ENCODE measurements at regions not wholly inside any gene's neighbourhood (a gene's known extent, or its start where the extent isn't known, plus 50 kb on each side); places are given as distances from the start of the nearest gene placed in this dataset.
"Not testable (repeated sequence)": the region's sequence is repeated elsewhere in the genome, so short reads cannot be mapped to it uniquely, and the experiment has no call there.

- DNase-seq, result no peak
- intact Hi-C loops (cut with DNase I), result no loop called here
Measured at GRCh38 chr11:25794804-25795203, 537.1 kb upstream of the ANO3 start.

GRCh38 chr11:25816411-25816810, 515.5 kb upstream of the ANO3 start:
- intact Hi-C loops (cut with DNase I), result no loop called here
- DNase-seq, result no peak

- intact Hi-C loops (cut with DNase I), result no loop called here
- no peak for DNase-seq
Measured at GRCh38 chr11:25824688-25825087, 507.2 kb upstream of the ANO3 start.

GRCh38 chr11:25831485-25831884, 500.4 kb upstream of the ANO3 start:
- DNase-seq; intact Hi-C loops (cut with DNase I): not testable (repeated sequence)

- intact Hi-C loops (cut with DNase I), result no loop called here
- no peak for DNase-seq
Measured at GRCh38 chr11:25838918-25839625, 492.9 kb upstream of the ANO3 start.

GRCh38 chr11:25844811-25845210, 487.1 kb upstream of the ANO3 start:
- DNase-seq, result no peak
- intact Hi-C loops (cut with DNase I), result no loop called here

GRCh38 chr11:25855916-25856315, 476.0 kb upstream of the ANO3 start:
- intact Hi-C loops (cut with DNase I), result no loop called here
- DNase-seq, result no peak

- intact Hi-C loops (cut with DNase I), result no loop called here
- DNase-seq, result no peak
Measured at GRCh38 chr11:25859776-25860175, 472.2 kb upstream of the ANO3 start.

GRCh38 chr11:25860677-25861450, 471.1 kb upstream of the ANO3 start:
- DNase-seq, result no peak
- intact Hi-C loops (cut with DNase I), result no loop called here

GRCh38 chr11:25862159-25862558, 469.8 kb upstream of the ANO3 start:
- no peak for DNase-seq
- intact Hi-C loops (cut with DNase I), result no loop called here

- no peak for DNase-seq
- intact Hi-C loops (cut with DNase I), result no loop called here
Measured at GRCh38 chr11:25863986-25864385, 467.9 kb upstream of the ANO3 start.

- no peak for DNase-seq
- intact Hi-C loops (cut with DNase I), result no loop called here
Measured at GRCh38 chr11:25876456-25876965, 455.4 kb upstream of the ANO3 start.

GRCh38 chr11:25886036-25886435, 445.9 kb upstream of the ANO3 start:
- no peak for DNase-seq
- intact Hi-C loops (cut with DNase I), result no loop called here

- intact Hi-C loops (cut with DNase I), result no loop called here
- DNase-seq, result no peak
Measured at GRCh38 chr11:25890626-25891260, 441.2 kb upstream of the ANO3 start.

GRCh38 chr11:25891960-25892359, 440.0 kb upstream of the ANO3 start:
- no peak for DNase-seq

GRCh38 chr11:25899617-25900160, 432.2 kb upstream of the ANO3 start:
- no peak for DNase-seq
- intact Hi-C loops (cut with DNase I), result no loop called here

More at GRCh38 chr11:25891960-25892359, 440.0 kb upstream of the ANO3 start:
- intact Hi-C loops (cut with DNase I), result no loop called here

- intact Hi-C loops (cut with DNase I), result no loop called here
- no peak for DNase-seq
Measured at GRCh38 chr11:25900814-25901213, 431.1 kb upstream of the ANO3 start.

GRCh38 chr11:25901415-25901814, 430.5 kb upstream of the ANO3 start:
- intact Hi-C loops (cut with DNase I), result no loop called here
- DNase-seq, result no peak

GRCh38 chr11:25902476-25902875, 429.5 kb upstream of the ANO3 start:
- intact Hi-C loops (cut with DNase I), result no loop called here
- DNase-seq, result no peak

GRCh38 chr11:25908726-25909125, 423.2 kb upstream of the ANO3 start:
- no peak for DNase-seq
- intact Hi-C loops (cut with DNase I), result no loop called here
